SIG-M5 treated with dmso at 0.1 percent for 504 hours (cell line): ENCODE measurements at regions not wholly inside any gene's neighbourhood (a gene's known extent, or its start where the extent isn't known, plus 50 kb on each side); places are given as distances from the start of the nearest gene placed in this dataset.
A peak's percentile ranks its signal among the peaks of the same experiment; 100 is the strongest.

Source experiments
- DNase-seq: peaks from one replicate; lab custom pipeline; 2025; ENCODE audit not compliant: unreplicated experiment; lab: John Stamatoyannopoulos, UW

- no peak for DNase-seq
Measured at GRCh38 chr3:26347150-26347549, 275.4 kb upstream of the LRRC3B start.

- no peak for DNase-seq
Measured at GRCh38 chr3:26350853-26351252, 271.7 kb upstream of the LRRC3B start.

GRCh38 chr3:26353097-26353496 is 269.5 kb upstream of the LRRC3B start:
- DNase-seq = no peak

- DNase-seq = no peak
Measured at GRCh38 chr3:26358405-26358804, 264.2 kb upstream of the LRRC3B start.

GRCh38 chr3:26365706-26366105 is 256.9 kb upstream of the LRRC3B start:
- no peak for DNase-seq

- no peak for DNase-seq
Measured at GRCh38 chr3:26368312-26368711, 254.3 kb upstream of the LRRC3B start.

GRCh38 chr3:26369133-26369532 is 253.4 kb upstream of the LRRC3B start:
- peak; percentile 14 for DNase-seq

GRCh38 chr3:26375843-26376530 is 246.6 kb upstream of the LRRC3B start:
- DNase-seq = no peak

GRCh38 chr3:26381411-26381810 is 241.2 kb upstream of the LRRC3B start:
- DNase-seq = no peak

- DNase-seq = no peak
Measured at GRCh38 chr3:26406636-26407035, 215.9 kb upstream of the LRRC3B start.

GRCh38 chr3:26418553-26418952 is 204.0 kb upstream of the LRRC3B start:
- no peak for DNase-seq

- no peak for DNase-seq
Measured at GRCh38 chr3:26422415-26422814, 200.2 kb upstream of the LRRC3B start.

GRCh38 chr3:26425076-26425475 is 197.5 kb upstream of the LRRC3B start:
- DNase-seq = no peak

- DNase-seq = no peak
Measured at GRCh38 chr3:26428992-26429391, 193.6 kb upstream of the LRRC3B start.

GRCh38 chr3:26437678-26438077 is 184.9 kb upstream of the LRRC3B start:
- no peak for DNase-seq

- no peak for DNase-seq
Measured at GRCh38 chr3:26438325-26438940, 184.1 kb upstream of the LRRC3B start.

- no peak for DNase-seq
Measured at GRCh38 chr3:26438981-26439884, 183.3 kb upstream of the LRRC3B start.

- DNase-seq = no peak
Measured at GRCh38 chr3:26449996-26450395, 172.6 kb upstream of the LRRC3B start.

GRCh38 chr3:26452363-26452762 is 170.2 kb upstream of the LRRC3B start:
- DNase-seq = no peak

GRCh38 chr3:26460985-26461384 is 161.6 kb upstream of the LRRC3B start:
- DNase-seq = no peak

- no peak for DNase-seq
Measured at GRCh38 chr3:26472345-26472744, 150.2 kb upstream of the LRRC3B start.

- no peak for DNase-seq
Measured at GRCh38 chr3:26474706-26475105, 147.9 kb upstream of the LRRC3B start.
